HL-60 (cell line): ENCODE measurements at regions not wholly inside any gene's neighbourhood (a gene's known extent, or its start where the extent isn't known, plus 50 kb on each side); places are given as distances from the start of the nearest gene placed in this dataset.

Source experiments
- DNase-seq, 2 experiments: peaks; one replicate each; pipeline ENCODE4 v3.0.0-alpha.2; 2010 to 2020; ENCODE audit warnings: low read depth in 1 of 2, low spot score in 1 of 2
- H3K27ac ChIP-seq: fragments of 250-450 bp; sonication (Bioruptor Pico); replicated peaks from 2 replicates; pipeline ENCODE4 v1.5.1; 2020; ENCODE audit warnings: mild to moderate bottlenecking, moderate library complexity
- H3K27me3 ChIP-seq: fragments of 250-450 bp; sonication (Bioruptor Pico); 2 replicates; pipeline ENCODE4 v1.5.1; 2021; ENCODE audit warnings: mild to moderate bottlenecking, moderate library complexity; ENCODE audit not compliant: insufficient read depth, poor library complexity, severe bottlenecking
- H3K4me3 ChIP-seq: replicated peaks from 2 replicates; pipeline ENCODE4 v1.5.1; 2011; ENCODE audit warnings: mild to moderate bottlenecking, control low read depth, low read length; ENCODE audit not compliant: insufficient read depth
- GABPA ChIP-seq: IDR thresholded peaks from 2 replicates; pipeline ENCODE4 v1.6.1; 2012; ENCODE audit warnings: low read depth
- POLR2AphosphoS5 ChIP-seq: IDR thresholded peaks from 2 replicates; pipeline ENCODE4 v1.6.1; 2012; ENCODE audit warnings: low read depth
- SPI1 ChIP-seq: IDR thresholded peaks from 2 replicates; pipeline ENCODE4 v1.6.1; 2012; ENCODE audit warnings: low read depth, mild to moderate bottlenecking, borderline replicate concordance
- TF ChIP-seq, protein P1 (sequence below): IDR thresholded peaks from 2 replicates; pipeline ENCODE4 v1.6.1; 2012; ENCODE audit warnings: low read depth; ENCODE audit not compliant: insufficient replicate concordance
- TF ChIP-seq, protein P2 (sequence below): IDR thresholded peaks from one replicate; pipeline ENCODE4 v1.5.1; 2011; ENCODE audit warnings: low read length, control low read depth, inconsistent platforms; ENCODE audit not compliant: insufficient read depth

- Histone ChIP-seq H3K27me3 (no peaks in the 10 kb centered on the region), H3K27ac (no peak overlapping the region), H3K4me3 (no peak overlapping the region)
- TF ChIP-seq SPI1 (no peak), GABPA (no peak), POLR2AphosphoS5 (no peak)
- TF ChIP-seq, protein P1, sequence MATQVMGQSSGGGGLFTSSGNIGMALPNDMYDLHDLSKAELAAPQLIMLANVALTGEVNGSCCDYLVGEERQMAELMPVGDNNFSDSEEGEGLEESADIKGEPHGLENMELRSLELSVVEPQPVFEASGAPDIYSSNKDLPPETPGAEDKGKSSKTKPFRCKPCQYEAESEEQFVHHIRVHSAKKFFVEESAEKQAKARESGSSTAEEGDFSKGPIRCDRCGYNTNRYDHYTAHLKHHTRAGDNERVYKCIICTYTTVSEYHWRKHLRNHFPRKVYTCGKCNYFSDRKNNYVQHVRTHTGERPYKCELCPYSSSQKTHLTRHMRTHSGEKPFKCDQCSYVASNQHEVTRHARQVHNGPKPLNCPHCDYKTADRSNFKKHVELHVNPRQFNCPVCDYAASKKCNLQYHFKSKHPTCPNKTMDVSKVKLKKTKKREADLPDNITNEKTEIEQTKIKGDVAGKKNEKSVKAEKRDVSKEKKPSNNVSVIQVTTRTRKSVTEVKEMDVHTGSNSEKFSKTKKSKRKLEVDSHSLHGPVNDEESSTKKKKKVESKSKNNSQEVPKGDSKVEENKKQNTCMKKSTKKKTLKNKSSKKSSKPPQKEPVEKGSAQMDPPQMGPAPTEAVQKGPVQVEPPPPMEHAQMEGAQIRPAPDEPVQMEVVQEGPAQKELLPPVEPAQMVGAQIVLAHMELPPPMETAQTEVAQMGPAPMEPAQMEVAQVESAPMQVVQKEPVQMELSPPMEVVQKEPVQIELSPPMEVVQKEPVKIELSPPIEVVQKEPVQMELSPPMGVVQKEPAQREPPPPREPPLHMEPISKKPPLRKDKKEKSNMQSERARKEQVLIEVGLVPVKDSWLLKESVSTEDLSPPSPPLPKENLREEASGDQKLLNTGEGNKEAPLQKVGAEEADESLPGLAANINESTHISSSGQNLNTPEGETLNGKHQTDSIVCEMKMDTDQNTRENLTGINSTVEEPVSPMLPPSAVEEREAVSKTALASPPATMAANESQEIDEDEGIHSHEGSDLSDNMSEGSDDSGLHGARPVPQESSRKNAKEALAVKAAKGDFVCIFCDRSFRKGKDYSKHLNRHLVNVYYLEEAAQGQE: no peak
- TF ChIP-seq, protein P2, sequence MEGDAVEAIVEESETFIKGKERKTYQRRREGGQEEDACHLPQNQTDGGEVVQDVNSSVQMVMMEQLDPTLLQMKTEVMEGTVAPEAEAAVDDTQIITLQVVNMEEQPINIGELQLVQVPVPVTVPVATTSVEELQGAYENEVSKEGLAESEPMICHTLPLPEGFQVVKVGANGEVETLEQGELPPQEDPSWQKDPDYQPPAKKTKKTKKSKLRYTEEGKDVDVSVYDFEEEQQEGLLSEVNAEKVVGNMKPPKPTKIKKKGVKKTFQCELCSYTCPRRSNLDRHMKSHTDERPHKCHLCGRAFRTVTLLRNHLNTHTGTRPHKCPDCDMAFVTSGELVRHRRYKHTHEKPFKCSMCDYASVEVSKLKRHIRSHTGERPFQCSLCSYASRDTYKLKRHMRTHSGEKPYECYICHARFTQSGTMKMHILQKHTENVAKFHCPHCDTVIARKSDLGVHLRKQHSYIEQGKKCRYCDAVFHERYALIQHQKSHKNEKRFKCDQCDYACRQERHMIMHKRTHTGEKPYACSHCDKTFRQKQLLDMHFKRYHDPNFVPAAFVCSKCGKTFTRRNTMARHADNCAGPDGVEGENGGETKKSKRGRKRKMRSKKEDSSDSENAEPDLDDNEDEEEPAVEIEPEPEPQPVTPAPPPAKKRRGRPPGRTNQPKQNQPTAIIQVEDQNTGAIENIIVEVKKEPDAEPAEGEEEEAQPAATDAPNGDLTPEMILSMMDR: no peak
- DNase-seq: no peak
These were observed 566.8 kb upstream of the TMPRSS15 start for GRCh38 chr21:18970416-18970815.

DNA sequence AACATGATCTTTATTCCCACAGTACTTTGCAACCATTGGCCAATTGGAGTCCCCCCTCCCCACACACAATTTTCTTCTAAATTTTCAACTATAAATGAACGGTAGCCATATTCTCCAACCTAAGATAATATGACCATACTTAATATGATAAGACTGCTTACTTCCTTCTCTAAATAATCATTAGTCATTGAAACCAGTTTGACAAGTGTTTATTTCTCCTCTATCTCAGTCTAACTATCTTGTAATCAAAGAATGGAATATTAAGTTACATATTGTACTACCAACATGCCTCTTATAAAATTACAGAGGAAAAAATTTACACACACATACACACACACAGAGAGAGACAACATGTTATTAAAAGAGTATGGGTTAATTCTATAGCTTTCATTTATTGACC is 567.4 kb upstream of the TMPRSS15 start:
- no peak for DNase-seq
- TF ChIP-seq, protein P1: no peak
- TF ChIP-seq POLR2AphosphoS5: no peak
- no peak for TF ChIP-seq GABPA
- no peak for TF ChIP-seq SPI1
- TF ChIP-seq, protein P2: no peak
- H3K27me3 ChIP-seq: no peaks in the 10 kb centered on the region
- H3K4me3 ChIP-seq: no peak overlapping the region
- H3K27ac ChIP-seq: no peak overlapping the region

DNA sequence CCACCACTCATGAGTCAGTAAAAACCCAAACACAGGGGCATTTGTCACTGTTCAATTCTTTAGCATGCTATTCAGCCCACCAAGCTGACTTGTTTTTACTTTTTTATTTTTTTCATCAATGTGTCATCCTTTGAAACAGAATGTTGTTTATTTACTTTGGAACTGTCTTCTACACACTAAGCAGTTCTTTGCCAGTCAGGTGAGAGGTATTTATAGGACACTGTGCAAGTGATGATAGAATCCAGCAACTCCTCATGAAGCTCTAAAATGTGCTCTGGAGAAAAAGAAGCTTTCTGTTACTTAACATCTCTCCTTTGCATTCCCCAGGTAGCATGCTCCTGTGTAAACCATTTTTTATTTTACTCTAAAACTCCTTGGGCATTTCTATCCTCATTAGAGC is 582.0 kb upstream of the TMPRSS15 start:
- TF ChIP-seq SPI1 (no peak), POLR2AphosphoS5 (no peak), GABPA (no peak)
- TF ChIP-seq, protein P2: no peak
- TF ChIP-seq, protein P1: no peak
- Histone ChIP-seq H3K27ac (no peak overlapping the region), H3K4me3 (no peak overlapping the region), H3K27me3 (no peaks in the 10 kb centered on the region)
- DNase-seq: no peak
